LNCaP clone FGC (cell line): ENCODE measurements at regions not wholly inside any gene's neighbourhood (a gene's known extent, or its start where the extent isn't known, plus 50 kb on each side); places are given as distances from the start of the nearest gene placed in this dataset.

ENCODE experiments used
- DNase-seq: peaks from one replicate; pipeline ENCODE4 v3.0.0-alpha.2; 2011; ENCODE audit warnings: low read depth
- H3K4me3 ChIP-seq: 2 replicates; pipeline ENCODE4 v1.5.1; 2011; ENCODE audit warnings: mild to moderate bottlenecking, low read depth, low read length, control low read depth
- TF ChIP-seq, protein P1 (sequence below): IDR thresholded peaks from 2 replicates; pipeline ENCODE4 v1.5.1; 2012; ENCODE audit warnings: mild to moderate bottlenecking; ENCODE audit not compliant: control insufficient read depth, insufficient read depth; ENCODE audit errors: extremely low read depth

DNA sequence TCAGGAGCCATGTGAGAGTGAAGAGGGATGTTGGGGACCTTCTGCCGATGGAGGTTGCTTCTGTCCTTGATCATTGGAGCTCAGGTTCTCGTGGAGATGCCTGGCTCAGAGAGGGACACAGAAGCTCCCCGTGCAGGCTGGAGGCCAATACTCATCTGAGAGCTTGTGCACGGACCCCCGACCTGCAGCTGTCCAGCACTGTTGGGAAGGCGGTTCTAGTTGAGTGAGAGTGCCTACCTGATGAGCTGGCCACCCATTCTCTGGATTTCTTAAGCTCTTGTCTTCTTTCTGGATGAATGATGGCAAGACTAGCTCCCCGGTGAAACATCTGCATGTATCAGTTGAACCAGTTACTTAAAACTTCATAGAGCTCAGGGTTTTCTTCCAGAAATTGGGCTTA, 247.6 kb upstream of the MKI67 start:
- H3K4me3 ChIP-seq, result no peak overlapping the region
- no peak for DNase-seq
- TF ChIP-seq, protein P1, sequence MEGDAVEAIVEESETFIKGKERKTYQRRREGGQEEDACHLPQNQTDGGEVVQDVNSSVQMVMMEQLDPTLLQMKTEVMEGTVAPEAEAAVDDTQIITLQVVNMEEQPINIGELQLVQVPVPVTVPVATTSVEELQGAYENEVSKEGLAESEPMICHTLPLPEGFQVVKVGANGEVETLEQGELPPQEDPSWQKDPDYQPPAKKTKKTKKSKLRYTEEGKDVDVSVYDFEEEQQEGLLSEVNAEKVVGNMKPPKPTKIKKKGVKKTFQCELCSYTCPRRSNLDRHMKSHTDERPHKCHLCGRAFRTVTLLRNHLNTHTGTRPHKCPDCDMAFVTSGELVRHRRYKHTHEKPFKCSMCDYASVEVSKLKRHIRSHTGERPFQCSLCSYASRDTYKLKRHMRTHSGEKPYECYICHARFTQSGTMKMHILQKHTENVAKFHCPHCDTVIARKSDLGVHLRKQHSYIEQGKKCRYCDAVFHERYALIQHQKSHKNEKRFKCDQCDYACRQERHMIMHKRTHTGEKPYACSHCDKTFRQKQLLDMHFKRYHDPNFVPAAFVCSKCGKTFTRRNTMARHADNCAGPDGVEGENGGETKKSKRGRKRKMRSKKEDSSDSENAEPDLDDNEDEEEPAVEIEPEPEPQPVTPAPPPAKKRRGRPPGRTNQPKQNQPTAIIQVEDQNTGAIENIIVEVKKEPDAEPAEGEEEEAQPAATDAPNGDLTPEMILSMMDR, result no peak

GRCh38 chr10:128375171-128375570, 248.9 kb upstream of the MKI67 start:
- H3K4me3 ChIP-seq, result no peak overlapping the region
- no peak for DNase-seq
- TF ChIP-seq, protein P1, result no peak

DNA sequence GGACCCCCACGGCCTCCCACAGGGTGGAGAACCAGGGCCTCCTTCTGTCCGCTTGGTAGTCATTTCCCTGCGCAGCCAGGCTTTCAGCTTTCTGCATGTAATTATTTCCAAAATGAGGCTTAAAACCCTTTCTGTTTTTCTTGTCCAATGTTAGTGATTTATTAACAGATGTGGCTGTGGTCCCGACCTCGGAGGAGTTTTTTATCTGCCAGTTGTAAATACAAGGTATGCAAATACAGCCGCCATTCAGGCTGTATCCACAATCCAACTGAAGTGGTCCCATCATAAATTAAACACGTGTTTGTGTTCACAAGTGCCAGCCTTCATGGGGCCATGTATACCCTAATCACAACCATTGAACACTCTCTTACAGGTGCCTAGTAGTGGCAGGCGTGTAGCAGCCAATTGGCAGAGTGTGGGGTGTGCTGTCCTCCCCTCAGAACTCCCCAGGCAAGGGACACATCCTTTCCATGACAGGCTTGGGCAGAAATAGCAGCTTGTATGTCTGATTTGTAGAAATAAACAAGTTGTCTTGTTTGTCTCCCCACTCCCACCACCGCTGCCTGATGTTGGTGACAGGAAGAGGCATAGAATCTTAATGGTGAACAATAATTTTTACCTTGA, 251.3 kb upstream of the MKI67 start:
- TF ChIP-seq, protein P1, result no peak
- no peak overlapping the region for H3K4me3 ChIP-seq
- no peak for DNase-seq

- DNase-seq, result no peak
- TF ChIP-seq, protein P1, result no peak
- H3K4me3 ChIP-seq, result no peak overlapping the region
These were observed 251.8 kb upstream of the MKI67 start for GRCh38 chr10:128377988-128378387.

- DNase-seq, result no peak
- TF ChIP-seq, protein P1, result no peak
- H3K4me3 ChIP-seq, result no peak overlapping the region
These were observed 254.7 kb upstream of the MKI67 start for GRCh38 chr10:128380946-128381345.

- H3K4me3 ChIP-seq, result no peak overlapping the region
- no peak for DNase-seq
- TF ChIP-seq, protein P1, result no peak
These were observed 256.0 kb upstream of the MKI67 start for GRCh38 chr10:128382225-128382624.

GRCh38 chr10:128384831-128385230, 258.6 kb upstream of the MKI67 start:
- TF ChIP-seq, protein P1, result no peak
- no peak for DNase-seq
- no peak overlapping the region for H3K4me3 ChIP-seq
